Prostate gland (tissue), 2 donors: ENCODE measurements at regions not wholly inside any gene's neighbourhood (a gene's known extent, or its start where the extent isn't known, plus 50 kb on each side); places are given as distances from the start of the nearest gene placed in this dataset.

Source experiments
- CTCF ChIP-seq, 4 experiments: fragments of 200-600 bp in 2 of 4; fragments of 450-650 bp in 2 of 4; sonication (generic) in 2 of 4; IDR thresholded peaks; 1 replicate in 3 of 4; 2 replicates in 1 of 4; pipeline ENCODE4 v1.5.1; 2016 to 2019; ENCODE audit warnings: antibody characterized with exemption in 4 of 4, mild to moderate bottlenecking in 2 of 4, moderate library complexity in 2 of 4
- POLR2AphosphoS5 ChIP-seq: sonication (generic); formaldehyde crosslinking; IDR thresholded peaks from one replicate; pipeline ENCODE4 v1.6.1; 2017; ENCODE audit warnings: antibody characterized with exemption

GRCh38 chr2:236899950-236900640, 185.6 kb upstream of the COPS8 start:
- TF ChIP-seq CTCF (IDR thresholded peaks at IDR 0.05) (no peak), POLR2AphosphoS5 (no peak)
